Ascending aorta (tissue), 2 donors: ENCODE measurements at regions not wholly inside any gene's neighbourhood (a gene's known extent, or its start where the extent isn't known, plus 50 kb on each side); places are given as distances from the start of the nearest gene placed in this dataset.

Experiments used
- DNase-seq, 2 donors: peaks; one replicate each; pipeline ENCODE4 v3.0.0-alpha.2; 2019; ENCODE audit warnings: low spot score in 2 of 2
- H3K27ac ChIP-seq, 2 donors: fragments of 200-600 bp; sonication (generic); one replicate each; pipeline ENCODE4 v1.5.1; 2016 to 2017; ENCODE audit warnings: mild to moderate bottlenecking in 1 of 2
- H3K27me3 ChIP-seq: fragments of 200-600 bp; sonication (generic); one replicate; pipeline ENCODE4 v1.5.1; 2017
- H3K36me3 ChIP-seq, 2 donors: fragments of 200-600 bp; sonication (generic); one replicate each; pipeline ENCODE4 v1.5.1; 2016
- H3K4me1 ChIP-seq, 2 donors: fragments of 200-600 bp; sonication (generic); one replicate each; pipeline ENCODE4 v1.5.1; 2016 to 2017; ENCODE audit warnings: mild to moderate bottlenecking in 1 of 2
- H3K4me3 ChIP-seq, 2 donors: fragments of 200-600 bp; sonication (generic); one replicate each; pipeline ENCODE4 v1.5.1; 2016 to 2017; ENCODE audit warnings: mild to moderate bottlenecking in 1 of 2
- H3K9me3 ChIP-seq, 2 donors: fragments of 200-600 bp; sonication (generic); one replicate each; pipeline ENCODE4 v1.5.1; 2016
- CTCF ChIP-seq, 3 experiments: fragments of 200-600 bp in 2 of 3; fragments of 450-650 bp in 1 of 3; sonication (generic) in 2 of 3; IDR thresholded peaks; one replicate each; pipeline ENCODE4 v1.5.1; 2016 to 2019; ENCODE audit warnings: antibody characterized with exemption in 3 of 3, mild to moderate bottlenecking in 1 of 3, moderate library complexity in 1 of 3
- intact Hi-C: fragments of 100-400 bp; cut with DNase I; formaldehyde crosslinking; loops from one replicate; pipeline ENCODE4 v1.15.1; 2023

GRCh38 chr16:72373201-72373600, 201.2 kb upstream of the PMFBP1 start:
- H3K4me1 ChIP-seq = no peaks in the 10 kb centered on the region
- intact Hi-C loops = no loop called here
- DNase-seq = no peak

GRCh38 chr16:72372087-72373045, 200.4 kb upstream of the PMFBP1 start:
- Histone ChIP-seq H3K27me3 (no peaks in the 10 kb centered on the region), H3K4me1 (no peaks in the 10 kb centered on the region), H3K9me3 (peaks cover 0 to 1% of the 10 kb centered on the region in 2 donors), H3K4me3 (no peak overlapping the region), H3K27ac (no peak overlapping the region), H3K36me3 (no peaks in the 10 kb centered on the region)
- no peak for TF ChIP-seq CTCF (IDR thresholded peaks at IDR 0.05)
- intact Hi-C loops = no loop called here
- DNase-seq = no peak

More at GRCh38 chr16:72373201-72373600, 201.2 kb upstream of the PMFBP1 start:
- H3K36me3 ChIP-seq = no peaks in the 10 kb centered on the region
- no peak overlapping the region for H3K27ac ChIP-seq
- H3K27me3 ChIP-seq = no peaks in the 10 kb centered on the region
- no peak overlapping the region for H3K4me3 ChIP-seq
- H3K9me3 ChIP-seq = no peaks in the 10 kb centered on the region
- no peak for TF ChIP-seq CTCF (IDR thresholded peaks at IDR 0.05)

- no peak overlapping the region for H3K27ac ChIP-seq
- no peak overlapping the region for H3K4me3 ChIP-seq
- no peaks in the 10 kb centered on the region for H3K4me1 ChIP-seq
- H3K27me3 ChIP-seq = no peaks in the 10 kb centered on the region
- no peak for TF ChIP-seq CTCF (IDR thresholded peaks at IDR 0.05)
- H3K36me3 ChIP-seq = no peaks in the 10 kb centered on the region
- H3K9me3 ChIP-seq = peaks cover 2 to 8% of the 10 kb centered on the region in 2 donors
- DNase-seq = no peak
- intact Hi-C loops = no loop called here
Observed at GRCh38 chr16:72371307-72372086, 199.5 kb upstream of the PMFBP1 start.

- TF ChIP-seq CTCF (IDR thresholded peaks at IDR 0.05) = no peak
- no peak overlapping the region for H3K4me3 ChIP-seq
- no peaks in the 10 kb centered on the region for H3K36me3 ChIP-seq
- H3K4me1 ChIP-seq = no peaks in the 10 kb centered on the region
- intact Hi-C loops = no loop called here
- DNase-seq = no peak
- no peak overlapping the region for H3K27ac ChIP-seq
- H3K27me3 ChIP-seq = no peaks in the 10 kb centered on the region
- peaks cover 5 to 25% of the 10 kb centered on the region in 2 donors for H3K9me3 ChIP-seq
Observed at GRCh38 chr16:72369274-72369673, 197.3 kb upstream of the PMFBP1 start.

GRCh38 chr16:72367851-72368250, 195.9 kb upstream of the PMFBP1 start:
- no peaks in the 10 kb centered on the region for H3K36me3 ChIP-seq
- H3K4me1 ChIP-seq = no peaks in the 10 kb centered on the region
- TF ChIP-seq CTCF (IDR thresholded peaks at IDR 0.05) = no peak
- no peak overlapping the region for H3K27ac ChIP-seq
- peaks cover 5 to 25% of the 10 kb centered on the region in 2 donors for H3K9me3 ChIP-seq
- DNase-seq = no peak
- H3K27me3 ChIP-seq = no peaks in the 10 kb centered on the region
- intact Hi-C loops = no loop called here
- no peak overlapping the region for H3K4me3 ChIP-seq
